IMR-90 (cell line): ENCODE measurements at regions not wholly inside any gene's neighbourhood (a gene's known extent, or its start where the extent isn't known, plus 50 kb on each side); places are given as distances from the start of the nearest gene placed in this dataset.

Experiments used
- ATAC-seq: fragments of 200-7000 bp; cut with Tn5 transposase; 2 replicates; pipeline ENCODE4 v1.9.1; 2020; ENCODE audit warnings: low read depth, mild to moderate bottlenecking, moderate library complexity
- BruUV-seq: library from RNA; stranded (reverse); fragments of 400-500 nt; replicated peaks from 2 replicates; lab custom pipeline; 2021; lab: Mats Ljungman, UMichigan
- CTCF ChIA-PET: fragments of 300-600 bp; formaldehyde crosslinking; extraction: SDS; loops from one replicate; lab custom pipeline; 2021; ENCODE audit warnings: antibody characterized with exemption; lab: Yijun Ruan, JAX
- POLR2A ChIA-PET: fragments of 300-600 bp; sonication (Branson Sonifier 250); formaldehyde crosslinking; loops from one replicate; lab custom pipeline; 2022; ENCODE audit warnings: antibody characterized with exemption; ENCODE audit not compliant: unreplicated experiment; lab: Charles Lee
- DNase-seq: peaks from one replicate; pipeline ENCODE4 v3.0.0; 2013
- H2AFZ ChIP-seq: replicated peaks from 2 replicates; pipeline ENCODE3; 2013; ENCODE audit warnings: low read length, mild to moderate bottlenecking; ENCODE audit not compliant: poor library complexity
- H2AK5ac ChIP-seq: 2 replicates; pipeline ENCODE4 v1.6.1; 2013; ENCODE audit warnings: low read depth, low read length, inconsistent platforms
- H2AK9ac ChIP-seq: replicated peaks from 2 replicates; pipeline ENCODE3; 2013; ENCODE audit warnings: mild to moderate bottlenecking, low read depth, low read length, moderate library complexity; ENCODE audit not compliant: poor library complexity
- H2BK120ac ChIP-seq: 2 replicates; pipeline ENCODE4 v1.6.1; 2013; ENCODE audit warnings: low read depth, low read length, inconsistent platforms
- H2BK15ac ChIP-seq: 3 replicates; pipeline ENCODE4 v1.6.1; 2013; ENCODE audit warnings: low read depth, low read length, inconsistent platforms
- H2BK20ac ChIP-seq: 2 replicates; pipeline ENCODE4 v1.6.1; 2013; ENCODE audit warnings: low read depth, mild to moderate bottlenecking, inconsistent platforms, low read length, moderate library complexity
- H2BK5ac ChIP-seq: 2 replicates; pipeline ENCODE4 v1.6.1; 2013; ENCODE audit warnings: mild to moderate bottlenecking, low read depth, low read length, inconsistent platforms; ENCODE audit not compliant: poor library complexity, severe bottlenecking
- H3K14ac ChIP-seq: replicated peaks from 2 replicates; pipeline ENCODE4 v1.6.1; 2013; ENCODE audit warnings: low read depth, low read length, inconsistent platforms
- H3K18ac ChIP-seq: 2 replicates; pipeline ENCODE4 v1.6.1; 2013; ENCODE audit warnings: low read depth, low read length, control low read depth
- H3K23ac ChIP-seq: 2 replicates; pipeline ENCODE4 v1.6.1; 2013; ENCODE audit warnings: low read depth, low read length, inconsistent platforms
- H3K27ac ChIP-seq: 2 replicates; pipeline ENCODE4 v1.5.1; 2013; ENCODE audit warnings: mild to moderate bottlenecking, control low read depth, low read length; ENCODE audit not compliant: insufficient read depth
- H3K27me3 ChIP-seq: 2 replicates; pipeline ENCODE4 v1.6.1; 2013; ENCODE audit warnings: low read length; ENCODE audit not compliant: control insufficient read depth, insufficient read depth
- H3K36me3 ChIP-seq: 2 replicates; pipeline ENCODE4 v1.6.1; 2013; ENCODE audit warnings: low read length, mixed read lengths; ENCODE audit not compliant: control insufficient read depth, insufficient read depth
- H3K4ac ChIP-seq: 2 replicates; pipeline ENCODE4 v1.6.1; 2013; ENCODE audit warnings: low read depth, low read length, inconsistent platforms
- H3K4me1 ChIP-seq: 2 replicates; pipeline ENCODE4 v1.6.1; 2013; ENCODE audit warnings: low read length, mixed read lengths; ENCODE audit not compliant: control insufficient read depth, insufficient read depth
- H3K4me2 ChIP-seq: 2 replicates; pipeline ENCODE4 v1.6.1; 2013; ENCODE audit warnings: low read depth, mild to moderate bottlenecking, control low read depth, low read length, moderate library complexity
- H3K4me3 ChIP-seq: 2 replicates; pipeline ENCODE4 v1.5.1; 2013; ENCODE audit warnings: low read depth, mild to moderate bottlenecking, control low read depth, low read length, moderate library complexity; ENCODE audit not compliant: insufficient read depth
- H3K56ac ChIP-seq: 2 replicates; pipeline ENCODE4 v1.6.1; 2013; ENCODE audit warnings: low read length, inconsistent platforms; ENCODE audit not compliant: insufficient read depth; ENCODE audit errors: extremely low read depth
- H3K79me1 ChIP-seq, 2 experiments: 2 replicates each; pipeline ENCODE4 v1.6.1; 2013; ENCODE audit warnings: low read length in 2 of 2, inconsistent platforms in 1 of 2, low read depth in 1 of 2
- H3K9ac ChIP-seq: 2 replicates; pipeline ENCODE4 v1.6.1; 2013; ENCODE audit warnings: low read depth, low read length, control low read depth
- H3K9me1 ChIP-seq: 2 replicates; pipeline ENCODE4 v1.6.1; 2013; ENCODE audit warnings: low read length, inconsistent platforms; ENCODE audit not compliant: insufficient read depth
- H3K9me3 ChIP-seq: 2 replicates; pipeline ENCODE4 v1.6.1; 2013; ENCODE audit warnings: low read length; ENCODE audit not compliant: control insufficient read depth, insufficient read depth
- H4K20me1 ChIP-seq: 2 replicates; pipeline ENCODE4 v1.6.1; 2013; ENCODE audit warnings: low read length, inconsistent platforms; ENCODE audit not compliant: insufficient read depth
- H4K5ac ChIP-seq: 2 replicates; pipeline ENCODE4 v1.6.1; 2013; ENCODE audit warnings: mild to moderate bottlenecking, low read depth, low read length, control low read depth
- H4K8ac ChIP-seq, 2 experiments: 2 replicates each; pipeline ENCODE4 v1.6.1; 2013; ENCODE audit warnings: low read depth in 2 of 2, low read length in 2 of 2, control low read depth in 1 of 2, inconsistent platforms in 1 of 2
- H4K91ac ChIP-seq: 2 replicates; pipeline ENCODE4 v1.6.1; 2013; ENCODE audit warnings: low read depth, low read length, inconsistent platforms; ENCODE audit not compliant: insufficient read depth
- CHD1 ChIP-seq: IDR thresholded peaks from 2 replicates; pipeline ENCODE4 v1.6.1; 2012; ENCODE audit warnings: low read depth, low read length, improper control_type of control experiment
- WGBS, 2 experiments: methylation state at CpG; one replicate each; pipeline versions ENCODE4 v1.1.5 to v1.1.7; 2013; ENCODE audit warnings: missing lambda C conversion rate in 2 of 2; ENCODE audit not compliant: insufficient read length in 1 of 2; ENCODE audit errors: extremely low coverage in 2 of 2; 5-methylcytosine and 5-hydroxymethylcytosine counted together
- dilution Hi-C: fragments of 300-500 bp; cut with HindIII; formaldehyde crosslinking; loops from one replicate; pipeline ENCODE4 v1.14.3; 2018; ENCODE audit warnings: low sequenced_read_pairs; ENCODE audit not compliant: unreplicated experiment
- in situ Hi-C: fragments of 300-500 bp; cut with MboI; formaldehyde crosslinking; loops from 3 replicates; pipeline ENCODE4 v1.14.3; 2019; ENCODE audit warnings: low sequenced_read_pairs, inconsistent platforms, mixed read lengths
- intact Hi-C: fragments of 100-400 bp; cut with micrococcal nuclease; formaldehyde crosslinking; loops from 2 replicates; pipeline ENCODE4 v1.10.0; 2022

DNA sequence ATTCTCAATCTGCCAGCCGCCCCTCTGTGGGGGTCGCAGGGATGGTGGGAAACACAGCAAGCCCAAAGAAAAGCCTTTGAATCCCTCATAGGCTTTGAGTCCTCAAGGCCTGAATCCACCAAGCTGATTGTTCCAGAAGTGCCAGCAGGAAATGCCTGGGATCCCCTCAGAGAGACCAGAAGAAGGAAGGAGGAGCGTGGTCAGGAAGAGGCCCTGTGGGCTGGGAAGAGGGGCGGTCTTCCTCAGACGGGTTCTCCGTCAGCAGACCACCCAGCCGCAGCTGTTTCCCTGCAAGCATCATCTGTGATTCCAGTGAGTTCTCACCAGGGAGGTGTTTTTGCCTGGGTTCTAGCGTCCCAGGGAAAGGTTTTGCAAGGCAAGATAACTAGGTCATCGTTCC, 190.0 kb upstream of the KLF6 start:
- DNase-seq, result no peak
- intact Hi-C loops, result no loop called here
- H3K79me1 ChIP-seq, result no peaks in the 10 kb centered on the region
- no peak overlapping the region for H3K14ac ChIP-seq
- H2AK9ac ChIP-seq, result no peak overlapping the region
- H4K8ac ChIP-seq, result no peak overlapping the region
- POLR2A ChIA-PET, result no interaction called here
- H4K91ac ChIP-seq, result no peak overlapping the region
- H2BK120ac ChIP-seq, result no peak overlapping the region
- no peak overlapping the region for H3K23ac ChIP-seq
- no peak overlapping the region for H3K4me2 ChIP-seq
- no peaks in the 10 kb centered on the region for H4K20me1 ChIP-seq
- H4K5ac ChIP-seq, result no peak overlapping the region
- no peak overlapping the region for H3K18ac ChIP-seq
- H3K27ac ChIP-seq, result no peak overlapping the region
- WGBS, 2 experiments, result no CpG with 5 or more reads among the region's 9 CpGs
- ATAC-seq, result no peak
- H2BK15ac ChIP-seq, result no peak overlapping the region
- no peak overlapping the region for H2BK5ac ChIP-seq
- no peaks in the 10 kb centered on the region for H3K9me3 ChIP-seq
- no peaks in the 10 kb centered on the region for H3K27me3 ChIP-seq
- H2BK20ac ChIP-seq, result no peak overlapping the region
- TF ChIP-seq CHD1, result no peak
- in situ Hi-C loops, result no loop called here
- dilution Hi-C loops, result no loop called here
- no peak overlapping the region for H2AK5ac ChIP-seq
- no peak overlapping the region for H3K4ac ChIP-seq
- H3K4me3 ChIP-seq, result no peak overlapping the region
- CTCF ChIA-PET, result no interaction called here
- no TSS peak for BruUV-seq
- H2AFZ ChIP-seq, result no peak overlapping the region
- H3K36me3 ChIP-seq, result no peaks in the 10 kb centered on the region
- H3K56ac ChIP-seq, result no peak overlapping the region
- 0 out of 2 replicates have a peak, but pooled peaks cover 2% of the 10 kb centered on the region for H3K4me1 ChIP-seq
- H3K9ac ChIP-seq, result no peak overlapping the region
- peaks cover 4% of the 10 kb centered on the region for H3K9me1 ChIP-seq
